GM12878 (cell line): ENCODE measurements at regions not wholly inside any gene's neighbourhood (a gene's known extent, or its start where the extent isn't known, plus 50 kb on each side); places are given as distances from the start of the nearest gene placed in this dataset.

Experiments
- ATAC-seq: fragments of 200-7000 bp; cut with Tn5 transposase; 3 replicates; pipeline ENCODE4 v1.9.1; 2020; ENCODE audit warnings: mild to moderate bottlenecking, moderate library complexity
- BruUV-seq: library from RNA; stranded (reverse); fragments of 400-500 nt; replicated peaks from 2 replicates; lab custom pipeline; 2021; lab: Mats Ljungman, UMichigan
- CTCF ChIA-PET: fragments of 300-600 bp; sonication (Branson Sonifier 250); formaldehyde crosslinking; extraction: SDS; loops from one replicate; lab custom pipeline; 2021; ENCODE audit warnings: inconsistent platforms; lab: Yijun Ruan, JAX
- POLR2A ChIA-PET: fragments of 350-600 bp; formaldehyde crosslinking; extraction: SDS; loops from one replicate; lab custom pipeline; 2021; ENCODE audit warnings: inconsistent platforms; lab: Charles Lee
- RAD21 ChIA-PET: fragments of 300-600 bp; sonication (Branson Sonifier 250); formaldehyde crosslinking; loops from one replicate; lab custom pipeline; 2023; ENCODE audit warnings: antibody characterized with exemption; ENCODE audit not compliant: unreplicated experiment; lab: Charles Lee
- SMC1A ChIA-PET: fragments of 300-600 bp; sonication (Branson Sonifier 250); formaldehyde crosslinking; loops from one replicate; lab custom pipeline; 2023; ENCODE audit not compliant: unreplicated experiment, uncharacterized antibody; lab: Charles Lee
- DNase-seq: peaks from one replicate; pipeline ENCODE4 v3.0.0-alpha.2; 2011; ENCODE audit warnings: low read depth, low spot score
- FAIRE-seq: peaks from 3 replicates; lab custom pipeline; 2011; peaks lifted over from hg19 to GRCh38; lab: Jason Lieb, UNC
- H2AFZ ChIP-seq: 2 replicates; pipeline ENCODE4 v1.6.0; 2011; ENCODE audit warnings: low read depth, low read length, control low read depth; ENCODE audit not compliant: control insufficient read depth
- H3K27ac ChIP-seq: 2 replicates; pipeline ENCODE4 v1.5.1; 2011; ENCODE audit warnings: control low read depth; ENCODE audit not compliant: control insufficient read depth, insufficient read depth
- H3K27me3 ChIP-seq, 2 experiments: replicated peaks in 1 of 2; 2 replicates each; pipeline versions ENCODE4 v1.6.0 to v1.6.1; 2011; ENCODE audit warnings: low read length in 1 of 2; ENCODE audit not compliant: control insufficient read depth in 2 of 2, insufficient read depth in 2 of 2
- H3K36me3 ChIP-seq, 2 experiments: 2 replicates each; pipeline ENCODE4 v1.5.1; 2011; ENCODE audit warnings: low read length in 1 of 2; ENCODE audit not compliant: control insufficient read depth in 2 of 2, insufficient read depth in 2 of 2
- H3K4me1 ChIP-seq: 2 replicates; pipeline ENCODE4 v1.6.1; 2011; ENCODE audit warnings: mild to moderate bottlenecking, low read length, moderate library complexity, mixed read lengths; ENCODE audit not compliant: control insufficient read depth, insufficient read depth
- H3K4me2 ChIP-seq: 2 replicates; pipeline ENCODE4 v1.6.0; 2011; ENCODE audit warnings: control low read depth; ENCODE audit not compliant: control insufficient read depth, insufficient read depth
- H3K4me3 ChIP-seq: fragments of 200-600 bp; sonication (generic); 2 replicates; pipeline ENCODE4 v1.5.1; 2016
- H3K79me2 ChIP-seq: 2 replicates; pipeline ENCODE4 v1.6.0; 2011; ENCODE audit warnings: low read length; ENCODE audit not compliant: control insufficient read depth, insufficient read depth
- H3K9ac ChIP-seq: 2 replicates; pipeline ENCODE4 v1.8.0; 2011; ENCODE audit warnings: low read length, control low read depth, mixed read lengths; ENCODE audit not compliant: control insufficient read depth, insufficient read depth
- H3K9me3 ChIP-seq: replicated peaks from 3 replicates; pipeline ENCODE4 v1.5.1; 2011; ENCODE audit warnings: mild to moderate bottlenecking, low read length; ENCODE audit not compliant: control insufficient read depth, insufficient read depth
- H4K20me1 ChIP-seq: 2 replicates; pipeline ENCODE4 v1.6.0; 2011; ENCODE audit not compliant: control insufficient read depth, insufficient read depth
- BCLAF1 ChIP-seq: fragments of 450-650 bp; IDR thresholded peaks from 2 replicates; pipeline ENCODE4 v1.6.1; 2017; ENCODE audit warnings: antibody characterized with exemption, mild to moderate bottlenecking, moderate library complexity
- BHLHE40 ChIP-seq, 2 experiments: fragments of 450-650 bp in 1 of 2; IDR thresholded peaks; 2 replicates each; pipeline ENCODE4 v1.6.1; 2011 to 2017; ENCODE audit warnings: low read depth in 2 of 2, borderline replicate concordance in 1 of 2, improper control_type of control experiment in 1 of 2, low read length in 1 of 2, mild to moderate bottlenecking in 1 of 2
- CBFB ChIP-seq: IDR thresholded peaks from 2 replicates; pipeline ENCODE4 v1.6.1; 2016; ENCODE audit warnings: antibody characterized with exemption, low read depth
- CHD1 ChIP-seq: IDR thresholded peaks from 2 replicates; pipeline ENCODE4 v1.6.1; 2012; ENCODE audit warnings: low read depth, low read length, improper control_type of control experiment
- CREB1 ChIP-seq: IDR thresholded peaks from 2 replicates; pipeline ENCODE4 v1.6.1; 2012; ENCODE audit warnings: low read depth, mild to moderate bottlenecking, inconsistent platforms
- EED ChIP-seq: sonication (generic); IDR thresholded peaks from 2 replicates; pipeline ENCODE4 v1.6.1; 2016; ENCODE audit warnings: antibody characterized with exemption, low read depth
- EGR1 ChIP-seq, 2 experiments: IDR thresholded peaks; 1 replicate in 1 of 2; 2 replicates in 1 of 2; pipeline ENCODE4 v1.6.1; 2011 to 2012; ENCODE audit warnings: low read depth in 2 of 2, low read length in 2 of 2, borderline replicate concordance in 1 of 2, mild to moderate bottlenecking in 1 of 2, moderate library complexity in 1 of 2
- EZH2 ChIP-seq: IDR thresholded peaks from 2 replicates; pipeline ENCODE4 v1.6.1; 2012; ENCODE audit warnings: low read depth, mild to moderate bottlenecking, control low read depth, inconsistent platforms, low read length, borderline replicate concordance; ENCODE audit not compliant: control insufficient read depth
- JUND ChIP-seq: IDR thresholded peaks from 2 replicates; pipeline ENCODE4 v1.6.1; 2012; ENCODE audit warnings: low read depth, mild to moderate bottlenecking, low read length, improper control_type of control experiment, moderate library complexity
- NKRF ChIP-seq: fragments of 450-650 bp; conservative IDR thresholded peaks from 2 replicates; pipeline ENCODE4 v1.6.1; 2017; ENCODE audit warnings: mild to moderate bottlenecking, moderate library complexity
- RELA ChIP-seq: fragments of 450-650 bp; IDR thresholded peaks from 2 replicates; pipeline ENCODE4 v1.8.0; 2014; ENCODE audit warnings: borderline replicate concordance; ENCODE audit not compliant: partially characterized antibody
- SPI1 ChIP-seq: IDR thresholded peaks from 2 replicates; pipeline ENCODE4 v1.6.1; 2011; ENCODE audit warnings: low read depth, mild to moderate bottlenecking, low read length, moderate library complexity, borderline replicate concordance; ENCODE audit not compliant: insufficient read depth
- SREBF2 ChIP-seq: IDR thresholded peaks from 2 replicates; pipeline ENCODE4 v1.6.1; 2012; ENCODE audit warnings: mild to moderate bottlenecking, low read length
- SRF ChIP-seq, 2 experiments: IDR thresholded peaks; 2 replicates each; pipeline ENCODE4 v1.6.1; 2011; ENCODE audit warnings: low read depth in 2 of 2, low read length in 2 of 2, mild to moderate bottlenecking in 1 of 2, moderate library complexity in 1 of 2
- ZBED1 ChIP-seq: IDR thresholded peaks from 2 replicates; pipeline ENCODE4 v1.6.1; 2016; ENCODE audit warnings: borderline replicate concordance
- ZBTB40 ChIP-seq: fragments of 450-650 bp; IDR thresholded peaks from 2 replicates; pipeline ENCODE4 v1.6.1; 2016; ENCODE audit warnings: mild to moderate bottlenecking, moderate library complexity, borderline replicate concordance
- ZNF384 ChIP-seq: IDR thresholded peaks from 2 replicates; pipeline ENCODE4 v1.6.1; 2012; ENCODE audit warnings: low read depth, mild to moderate bottlenecking, low read length, improper control_type of control experiment, borderline replicate concordance
- whole genome bisulfite sequencing: methylation state at CpG from one replicate; pipeline ENCODE4 v1.1.6; 2016; ENCODE audit warnings: low lambda C conversion rate; ENCODE audit not compliant: insufficient replicate concordance, insufficient coverage; ENCODE audit errors: missing lambda C conversion rate; 5-methylcytosine and 5-hydroxymethylcytosine counted together
- in situ Hi-C: fragments of 300-500 bp; cut with MboI; formaldehyde crosslinking; loops from 9 replicates; pipeline ENCODE4 v1.14.3; 2018; ENCODE audit warnings: mixed read lengths
- intact Hi-C: fragments of 100-400 bp; cut with micrococcal nuclease; formaldehyde crosslinking; loops from one replicate; pipeline ENCODE4 v1.14.2; 2022; ENCODE audit not compliant: unreplicated experiment

- Histone ChIP-seq H3K79me2 (no peaks in the 10 kb centered on the region), H4K20me1 (no peaks in the 10 kb centered on the region), H3K4me1 (no peaks in the 10 kb centered on the region), H3K36me3 (no peaks in the 10 kb centered on the region), H3K4me3 (no peak overlapping the region), H2AFZ (no peak overlapping the region), H3K27ac (no peak overlapping the region), H3K9ac (no peak overlapping the region), H3K4me2 (no peak overlapping the region), H3K9me3 (no peaks in the 10 kb centered on the region), H3K27me3 (peaks cover 8 to 11% of the 10 kb centered on the region in 2 experiments)
- ATAC-seq, result no peak
- no peak for FAIRE-seq
- no TSS peak for BruUV-seq
- CTCF ChIA-PET, result interaction anchor here (0.6 kb wide), 1 partner anchor 1308 kb away, joined by 3 read pairs; no protein-coding TSS in a partner anchor
- no peak for DNase-seq
- RAD21 ChIA-PET, result no interaction called here
- intact Hi-C loops (no loop called here), in situ Hi-C loops (no loop called here)
- SMC1A ChIA-PET, result interaction anchor here (1.4 kb wide), 1 partner anchor 11 kb away, joined by 4 read pairs; no protein-coding TSS in a partner anchor
- POLR2A ChIA-PET, result no interaction called here
- 16% methylated on average over 3 of the region's 3 CpGs for WGBS
- TF ChIP-seq ZBED1 (no peak), ZBTB40 (no peak), BHLHE40 (IDR thresholded peaks at IDR 0.05; ENCODE audit: borderline replicate concordance in 1 of 2, low read depth in 2 of 2, low read length in 1 of 2) (no peak), NKRF (no peak), SREBF2 (no peak), EED (no peak), CHD1 (no peak), JUND (no peak), CBFB (no peak), CREB1 (no peak), SPI1 (no peak), ZNF384 (no peak), RELA (no peak), EGR1 (IDR thresholded peaks at IDR 0.05; ENCODE audit: borderline replicate concordance in 1 of 2, low read depth in 2 of 2, low read length in 2 of 2) (no peak), BCLAF1 (no peak), SRF (IDR thresholded peaks at IDR 0.05; ENCODE audit: low read depth in 2 of 2, low read length in 2 of 2) (no peak), EZH2 (no peak)
These were observed 262.0 kb downstream of the CGGBP1 start for GRCh38 chr3:87796843-87797185.
